NCI-H2029 treated with DMSO at 0.1 percent for 48 hours (cell line): ENCODE measurements at regions not wholly inside any gene's neighbourhood (a gene's known extent, or its start where the extent isn't known, plus 50 kb on each side); places are given as distances from the start of the nearest gene placed in this dataset.
A peak's percentile ranks its signal among the peaks of the same experiment; 100 is the strongest.
"Not testable (repeated sequence)": the region's sequence is repeated elsewhere in the genome, so short reads cannot be mapped to it uniquely, and the experiment has no call there.

Source experiments
- DNase-seq: peaks from one replicate; lab custom pipeline; 2025; lab: John Stamatoyannopoulos, UW

GRCh38 chr20:7171911-7172310, 404.4 kb downstream of the BMP2 start:
- DNase-seq: no peak

- no peak for DNase-seq
These were observed 407.1 kb downstream of the BMP2 start for GRCh38 chr20:7174554-7174953.

GRCh38 chr20:7175827-7176226, 408.3 kb downstream of the BMP2 start:
- DNase-seq: not testable (repeated sequence)

GRCh38 chr20:7178004-7178403, 410.5 kb downstream of the BMP2 start:
- no peak for DNase-seq

GRCh38 chr20:7180256-7181045, 413.0 kb downstream of the BMP2 start:
- no peak for DNase-seq

- DNase-seq: no peak
These were observed 421.7 kb downstream of the BMP2 start for GRCh38 chr20:7189231-7189630.

- DNase-seq: no peak
These were observed 426.2 kb downstream of the BMP2 start for GRCh38 chr20:7193681-7194080.

- DNase-seq: no peak
These were observed 428.2 kb downstream of the BMP2 start for GRCh38 chr20:7195704-7196103.

GRCh38 chr20:7196481-7196880, 429.0 kb downstream of the BMP2 start:
- DNase-seq: no peak

- DNase-seq: no peak
These were observed 432.4 kb downstream of the BMP2 start for GRCh38 chr20:7199861-7200260.

- no peak for DNase-seq
These were observed 439.8 kb downstream of the BMP2 start for GRCh38 chr20:7207186-7207798.

- no peak for DNase-seq
These were observed 443.4 kb downstream of the BMP2 start for GRCh38 chr20:7210910-7211309.

- DNase-seq: no peak
These were observed 446.7 kb downstream of the BMP2 start for GRCh38 chr20:7214081-7214740.

- no peak for DNase-seq
These were observed 450.1 kb downstream of the BMP2 start for GRCh38 chr20:7217606-7218005.

GRCh38 chr20:7220755-7221154, 453.3 kb downstream of the BMP2 start:
- no peak for DNase-seq

- no peak for DNase-seq
These were observed 458.7 kb downstream of the BMP2 start for GRCh38 chr20:7226156-7226555.

- no peak for DNase-seq
These were observed 463.8 kb downstream of the BMP2 start for GRCh38 chr20:7231303-7231702.

GRCh38 chr20:7232796-7233195, 465.3 kb downstream of the BMP2 start:
- DNase-seq: no peak

GRCh38 chr20:7237251-7237650, 469.8 kb downstream of the BMP2 start:
- DNase-seq: no peak

- peak; percentile 36 for DNase-seq
These were observed 473.0 kb downstream of the BMP2 start for GRCh38 chr20:7240490-7240889.

GRCh38 chr20:7248281-7249201, 481.1 kb downstream of the BMP2 start:
- no peak for DNase-seq

- no peak for DNase-seq
These were observed 482.9 kb downstream of the BMP2 start for GRCh38 chr20:7250337-7250736.
